K562 (cell line): ENCODE measurements at regions not wholly inside any gene's neighbourhood (a gene's known extent, or its start where the extent isn't known, plus 50 kb on each side); places are given as distances from the start of the nearest gene placed in this dataset.

Experiments used
- ATAC-seq: fragments of 200-7000 bp; cut with Tn5 transposase; 3 replicates; pipeline ENCODE4 v1.9.1; 2020; ENCODE audit warnings: moderate library complexity
- BruUV-seq: library from RNA; stranded (reverse); fragments of 400-500 nt; replicated peaks from 2 replicates; lab custom pipeline; 2021; lab: Mats Ljungman, UMichigan
- CTCF ChIA-PET: fragments of 300-600 bp; formaldehyde crosslinking; extraction: SDS; loops from one replicate; lab custom pipeline; 2021; ENCODE audit warnings: low intra/inter-chr PET ratio; lab: Yijun Ruan, JAX
- POLR2A ChIA-PET: fragments of 300-600, 350-650 bp; sonication (Branson Sonifier 250); formaldehyde crosslinking; extraction: SDS; loops from one replicate; lab custom pipeline; 2021; ENCODE audit warnings: antibody characterized with exemption, inconsistent platforms; lab: Yijun Ruan, JAX
- DNase-seq, 4 experiments: peaks; one replicate each; pipeline versions ENCODE4 v3.0.0 to v3.0.0-alpha.2; 2011 to 2018; ENCODE audit warnings: low spot score in 3 of 4, mixed read lengths in 3 of 4; ENCODE audit errors: extremely low read depth in 1 of 4
- FAIRE-seq: peaks from 2 replicates; lab custom pipeline; 2011; peaks lifted over from hg19 to GRCh38; lab: Jason Lieb, UNC
- H2AFZ ChIP-seq: 2 replicates; pipeline ENCODE4 v1.6.0; 2011; ENCODE audit warnings: low read depth, low read length, control low read depth, inconsistent platforms
- H3K27ac ChIP-seq: fragments of 200-600 bp; 3 replicates; pipeline ENCODE4 v1.8.0; 2011; ENCODE audit warnings: low read depth, mild to moderate bottlenecking, control low read depth, inconsistent platforms, low read length, moderate library complexity, mixed read lengths; ENCODE audit errors: extremely low read depth
- H3K27me3 ChIP-seq, 2 experiments: fragments of 300-600 bp in 1 of 2; 2 replicates in 1 of 2; 3 replicates in 1 of 2; pipeline versions ENCODE4 v1.6.0 to v1.8.0; 2011; ENCODE audit warnings: inconsistent platforms in 2 of 2, low read length in 2 of 2, mild to moderate bottlenecking in 1 of 2, mixed read lengths in 1 of 2, moderate library complexity in 1 of 2; ENCODE audit not compliant: control insufficient read depth in 2 of 2, insufficient read depth in 2 of 2
- H3K36me3 ChIP-seq: fragments of 300-600 bp; 3 replicates; pipeline ENCODE4 v1.8.0; 2011; ENCODE audit warnings: mild to moderate bottlenecking, low read length, inconsistent platforms; ENCODE audit not compliant: control insufficient read depth, insufficient read depth
- H3K4me1 ChIP-seq, 2 experiments: fragments of 200-600 bp in 1 of 2; replicated peaks in 1 of 2; 2 replicates in 1 of 2; 3 replicates in 1 of 2; pipeline versions ENCODE4 v1.5.1 to v1.8.0; 2011; ENCODE audit warnings: inconsistent platforms in 2 of 2, low read length in 2 of 2, mild to moderate bottlenecking in 1 of 2, mixed read lengths in 1 of 2, moderate library complexity in 1 of 2; ENCODE audit not compliant: control insufficient read depth in 2 of 2, insufficient read depth in 2 of 2
- H3K4me2 ChIP-seq: 2 replicates; pipeline ENCODE4 v1.6.1; 2011; ENCODE audit warnings: low read length, control low read depth, inconsistent platforms, mixed read lengths; ENCODE audit not compliant: insufficient read depth
- H3K4me3 ChIP-seq: fragments of 200-600 bp; sonication (generic), shearing (Covaris generic); 2 replicates; pipeline ENCODE4 v1.5.1; 2016; ENCODE audit warnings: control low read depth, inconsistent platforms
- H3K79me2 ChIP-seq: fragments of 200-600 bp; 3 replicates; pipeline ENCODE4 v1.8.0; 2011; ENCODE audit warnings: low read length, inconsistent platforms; ENCODE audit not compliant: control insufficient read depth, insufficient read depth
- H3K9ac ChIP-seq, 2 experiments: 2 replicates each; pipeline versions ENCODE4 v1.6.0 to v1.6.1; 2011; ENCODE audit warnings: low read depth in 2 of 2, low read length in 2 of 2, control low read depth in 1 of 2, inconsistent platforms in 1 of 2, mild to moderate bottlenecking in 1 of 2, mixed read lengths in 1 of 2; ENCODE audit not compliant: insufficient read depth in 1 of 2
- H3K9me1 ChIP-seq: one replicate; pipeline ENCODE4 v1.6.0; 2011; ENCODE audit warnings: inconsistent platforms, mild to moderate bottlenecking, low read length, moderate library complexity; ENCODE audit not compliant: control insufficient read depth, insufficient read depth
- H3K9me3 ChIP-seq: replicated peaks from 2 replicates; pipeline ENCODE4 v1.5.1; 2011; ENCODE audit warnings: low read depth, low read length, inconsistent platforms; ENCODE audit not compliant: control insufficient read depth, insufficient read depth
- H4K20me1 ChIP-seq: replicated peaks from 2 replicates; pipeline ENCODE4 v1.6.1; 2011; ENCODE audit warnings: low read length, inconsistent platforms, mixed read lengths; ENCODE audit not compliant: control insufficient read depth, insufficient read depth
- ARID3B ChIP-seq: fragments of 250-450 bp; sonication (Bioruptor Pico); IDR thresholded peaks from 2 replicates; pipeline ENCODE4 v1.4.0; 2020; ENCODE audit warnings: borderline replicate concordance
- CHCHD3 ChIP-seq: fragments of 250-450 bp; sonication (Bioruptor Pico); IDR thresholded peaks from 2 replicates; pipeline ENCODE4 v2.1.2; 2022; ENCODE audit warnings: mild to moderate bottlenecking
- HDAC3 ChIP-seq: fragments of 450-650 bp; IDR thresholded peaks from 2 replicates; pipeline ENCODE4 v1.6.1; 2018; ENCODE audit warnings: borderline replicate concordance, mild to moderate bottlenecking, moderate library complexity; ENCODE audit not compliant: partially characterized antibody
- HINFP ChIP-seq: fragments of 450-650 bp; conservative IDR thresholded peaks from 2 replicates; pipeline ENCODE4 v1.6.1; 2016; ENCODE audit warnings: missing genetic modification characterization, low read depth, mild to moderate bottlenecking, control low read depth, missing compliant biosample characterization
- HLTF ChIP-seq: fragments of 450-650 bp; IDR thresholded peaks from 2 replicates; pipeline ENCODE4 v1.6.1; 2016
- MYC ChIP-seq, 2 experiments: fragments of 250-450 bp in 1 of 2; sonication (Bioruptor Pico) in 1 of 2; IDR thresholded peaks; 2 replicates each; pipeline versions ENCODE4 v1.5.1 to v1.6.1; 2012 to 2021; ENCODE audit warnings: low read depth in 2 of 2, borderline replicate concordance in 1 of 2, improper control_type of control experiment in 1 of 2, low read length in 1 of 2, mild to moderate bottlenecking in 1 of 2, moderate library complexity in 1 of 2
- NUFIP1 ChIP-seq: fragments of 450-650 bp; IDR thresholded peaks from 2 replicates; pipeline ENCODE4 v1.6.1; 2018; ENCODE audit not compliant: partially characterized antibody
- POLR2A ChIP-seq: fragments of 450-650 bp; conservative IDR thresholded peaks from 2 replicates; pipeline ENCODE4 v1.6.1; 2016
- TAF15 ChIP-seq: fragments of 200-400 bp; formaldehyde crosslinking; IDR thresholded peaks from 2 replicates; pipeline ENCODE4 v1.6.1; 2017; ENCODE audit warnings: mild to moderate bottlenecking, low read depth, low read length, moderate library complexity
- YY1 ChIP-seq, 3 experiments: IDR thresholded peaks; 2 replicates each; pipeline ENCODE4 v1.6.1; 2011; ENCODE audit warnings: low read length in 2 of 3, mild to moderate bottlenecking in 2 of 3, moderate library complexity in 2 of 3, borderline replicate concordance in 1 of 3, control low read depth in 1 of 3, low read depth in 1 of 3; ENCODE audit not compliant: insufficient read depth in 3 of 3, insufficient replicate concordance in 2 of 3, control insufficient read depth in 1 of 3, insufficient read length in 1 of 3; ENCODE audit errors: extremely low read depth in 1 of 3
- ZNF124 ChIP-seq: sonication (generic); formaldehyde crosslinking; IDR thresholded peaks from 2 replicates; pipeline ENCODE4 v1.8.1; 2022; ENCODE audit warnings: missing genetic modification reagents
- ZNF707 ChIP-seq: fragments of 250-450 bp; sonication (Bioruptor Pico); conservative IDR thresholded peaks from 2 replicates; pipeline ENCODE4 v1.8.0; 2022; ENCODE audit warnings: inconsistent platforms, mild to moderate bottlenecking, moderate library complexity
- WGBS: fragments of 100-300 bp; shearing (Covaris generic); methylation state at CpG from one replicate; pipeline ENCODE4 v1.1.6; 2016; ENCODE audit warnings: low coverage, mixed read lengths; ENCODE audit not compliant: insufficient coverage; ENCODE audit errors: missing lambda C conversion rate; 5-methylcytosine and 5-hydroxymethylcytosine counted together
- in situ Hi-C: fragments of 300-500 bp; cut with MboI; formaldehyde crosslinking; loops from 4 replicates; pipeline ENCODE4 v1.15.0; 2018; ENCODE audit warnings: inconsistent platforms, mixed read lengths
- intact Hi-C: fragments of 100-400 bp; cut with micrococcal nuclease; formaldehyde crosslinking; loops from 2 replicates; pipeline ENCODE4 v1.14.2; 2022
- TF ChIP-seq, protein P1 (sequence below), 2 experiments: fragments of 200-800 bp in 1 of 2; sonication (Bioruptor generic) in 1 of 2; sonication (generic) in 1 of 2; formaldehyde crosslinking in 1 of 2; IDR thresholded peaks in 1 of 2; conservative IDR thresholded peaks in 1 of 2; 2 replicates each; pipeline versions ENCODE4 v1.5.0 to v1.6.1; 2016 to 2020; ENCODE audit warnings: missing compliant biosample characterization in 1 of 2, missing genetic modification characterization in 1 of 2, missing genetic modification reagents in 1 of 2
- TF ChIP-seq, protein P2 (sequence below): fragments of 200-800 bp; sonication (Bioruptor generic); IDR thresholded peaks from 2 replicates; pipeline ENCODE4 v1.6.1; 2017; ENCODE audit warnings: missing genetic modification characterization, missing compliant biosample characterization

GRCh38 chr6:20029979-20030378, 182.3 kb downstream of the MBOAT1 start:
- ChIA-PET CTCF (no interaction called here), POLR2A (interaction anchor here (0.5 to 0.7 kb wide), 2 partner anchors 1368 to 1743 kb away, joined by 3 to 4 read pairs; no protein-coding TSS in a partner anchor)
- FAIRE-seq (no peak), DNase-seq (no peak), ATAC-seq (no peak)
- no peak overlapping the region for H2AFZ ChIP-seq
- no peak overlapping the region for H3K4me2 ChIP-seq
- H3K9me3 ChIP-seq: no peaks in the 10 kb centered on the region
- H3K27ac ChIP-seq: no peak overlapping the region
- no TSS peak for BruUV-seq
- no peaks in the 10 kb centered on the region for H4K20me1 ChIP-seq
- H3K36me3 ChIP-seq: no peaks in the 10 kb centered on the region
- TF ChIP-seq TAF15 (no peak), HDAC3 (no peak), CHCHD3 (CRISPR knock-in tag) (no peak), ZNF707 (CRISPR knock-in tag) (no peak), YY1 (IDR thresholded peaks at IDR 0.05; ENCODE audit: borderline replicate concordance in 1 of 3, control insufficient read depth in 1 of 3, extremely low read depth in 1 of 3, insufficient read depth in 3 of 3, insufficient read length in 1 of 3, insufficient replicate concordance in 2 of 3, low read depth in 1 of 3, low read length in 2 of 3) (no peak), HINFP (no peak), ZNF124 (CRISPR knock-in tag) (no peak), NUFIP1 (no peak), HLTF (no peak), POLR2A (no peak), ARID3B (CRISPR knock-in tag) (no peak), MYC (IDR thresholded peaks at IDR 0.05; ENCODE audit: low read depth, low read length) (no peak), MYC (CRISPR knock-in tag; IDR thresholded peaks at IDR 0.05; ENCODE audit: borderline replicate concordance, low read depth) (no peak)
- TF ChIP-seq, protein P1, sequence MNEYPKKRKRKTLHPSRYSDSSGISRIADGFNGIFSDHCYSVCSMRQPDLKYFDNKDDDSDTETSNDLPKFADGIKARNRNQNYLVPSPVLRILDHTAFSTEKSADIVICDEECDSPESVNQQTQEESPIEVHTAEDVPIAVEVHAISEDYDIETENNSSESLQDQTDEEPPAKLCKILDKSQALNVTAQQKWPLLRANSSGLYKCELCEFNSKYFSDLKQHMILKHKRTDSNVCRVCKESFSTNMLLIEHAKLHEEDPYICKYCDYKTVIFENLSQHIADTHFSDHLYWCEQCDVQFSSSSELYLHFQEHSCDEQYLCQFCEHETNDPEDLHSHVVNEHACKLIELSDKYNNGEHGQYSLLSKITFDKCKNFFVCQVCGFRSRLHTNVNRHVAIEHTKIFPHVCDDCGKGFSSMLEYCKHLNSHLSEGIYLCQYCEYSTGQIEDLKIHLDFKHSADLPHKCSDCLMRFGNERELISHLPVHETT (CRISPR knock-in tag; conservative IDR thresholded peaks at IDR 0.05 in 1 of 2, IDR thresholded peaks at IDR 0.05 in 1 of 2): no peak
- TF ChIP-seq, protein P2, sequence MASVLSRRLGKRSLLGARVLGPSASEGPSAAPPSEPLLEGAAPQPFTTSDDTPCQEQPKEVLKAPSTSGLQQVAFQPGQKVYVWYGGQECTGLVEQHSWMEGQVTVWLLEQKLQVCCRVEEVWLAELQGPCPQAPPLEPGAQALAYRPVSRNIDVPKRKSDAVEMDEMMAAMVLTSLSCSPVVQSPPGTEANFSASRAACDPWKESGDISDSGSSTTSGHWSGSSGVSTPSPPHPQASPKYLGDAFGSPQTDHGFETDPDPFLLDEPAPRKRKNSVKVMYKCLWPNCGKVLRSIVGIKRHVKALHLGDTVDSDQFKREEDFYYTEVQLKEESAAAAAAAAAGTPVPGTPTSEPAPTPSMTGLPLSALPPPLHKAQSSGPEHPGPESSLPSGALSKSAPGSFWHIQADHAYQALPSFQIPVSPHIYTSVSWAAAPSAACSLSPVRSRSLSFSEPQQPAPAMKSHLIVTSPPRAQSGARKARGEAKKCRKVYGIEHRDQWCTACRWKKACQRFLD: no peak
- no peak overlapping the region for H3K9ac ChIP-seq
- peaks cover 15 to 17% of the 10 kb centered on the region in 2 experiments; a peak in 4 of 5 replicates for H3K4me1 ChIP-seq
- no peak overlapping the region for H3K4me3 ChIP-seq
- in situ Hi-C loops (no loop called here), intact Hi-C loops (loop anchor here (5.0 kb wide), 1 partner anchor 58 kb away; no protein-coding TSS in a partner anchor)
- H3K79me2 ChIP-seq: no peaks in the 10 kb centered on the region
- no peaks in the 10 kb centered on the region for H3K9me1 ChIP-seq
- WGBS: 0% methylated on average over 3 of the region's 3 CpGs
- peaks cover 0 to 11% of the 10 kb centered on the region in 2 experiments; a peak in 2 of 5 replicates for H3K27me3 ChIP-seq
